ENCODE measurements at regions not wholly inside any gene's neighbourhood (a gene's known extent, or its start where the extent isn't known, plus 50 kb on each side); places are given as distances from the start of the nearest gene placed in this dataset.
A peak's percentile ranks its signal among the peaks of the same experiment; 100 is the strongest.

- WGBS (ENCODE audit: extremely low coverage, insufficient coverage, low lambda C conversion rate), result no CpG with 5 or more reads among the region's 7 CpGs
- Histone ChIP-seq H3K56ac (ENCODE audit: low read length) (no peak overlapping the region), H4K8ac (ENCODE audit: low read depth, low read length) (no peak overlapping the region), H2BK120ac (ENCODE audit: low read depth, low read length) (no peak overlapping the region), H3K27ac (ENCODE audit: low read depth, low read length) (no peak overlapping the region), H2AK5ac (ENCODE audit: low read length) (no peak overlapping the region), H2BK5ac (ENCODE audit: low read length) (no peak overlapping the region), H3K79me1 (ENCODE audit: low read length) (no peaks in the 10 kb centered on the region), H3K9ac (ENCODE audit: low read length) (no peak overlapping the region), H4K5ac (ENCODE audit: low read length) (no peak overlapping the region), H3K79me2 (ENCODE audit: control insufficient read depth, insufficient read depth, low read length) (no peaks in the 10 kb centered on the region), H3K27me3 (ENCODE audit: insufficient read depth, low read length, poor library complexity) (no peaks in the 10 kb centered on the region), H2BK15ac (replicated peaks; ENCODE audit: low read depth) (no peak overlapping the region), H3K4me2 (ENCODE audit: low read length) (no peak overlapping the region), H3K18ac (ENCODE audit: low read length) (no peak overlapping the region), H3K4me1 (ENCODE audit: control insufficient read depth, low read depth, low read length) (peaks cover 6% of the 10 kb centered on the region), H3K36me3 (ENCODE audit: control insufficient read depth, insufficient read depth, low read length) (no peaks in the 10 kb centered on the region), H3K4ac (ENCODE audit: low read depth, low read length) (no peak overlapping the region), H3K23ac (ENCODE audit: low read length) (no peak overlapping the region), H3K4me3 (ENCODE audit: low read length) (no peak overlapping the region)
- no peak for DNase-seq
Observed at GRCh38 chr18:45415614-45416013, 199.7 kb upstream of the SLC14A2 start.

GRCh38 chr18:45416168-45416567 is 199.1 kb upstream of the SLC14A2 start:
- no peak overlapping the region for H2BK120ac ChIP-seq (ENCODE audit: low read depth, low read length)
- H4K8ac ChIP-seq (ENCODE audit: low read depth, low read length), result no peak overlapping the region
- no peak overlapping the region for H4K5ac ChIP-seq (ENCODE audit: low read length)
- H3K23ac ChIP-seq (ENCODE audit: low read length), result no peak overlapping the region
- H3K4ac ChIP-seq (ENCODE audit: low read depth, low read length), result no peak overlapping the region
- no peak overlapping the region for H3K27ac ChIP-seq (ENCODE audit: low read depth, low read length)
- no peak for DNase-seq
- H2BK15ac ChIP-seq (replicated peaks; ENCODE audit: low read depth), result no peak overlapping the region
- no peak overlapping the region for H2AK5ac ChIP-seq (ENCODE audit: low read length)
- no CpG with 5 or more reads among the region's 5 CpGs for WGBS (ENCODE audit: extremely low coverage, insufficient coverage, low lambda C conversion rate)
- no peaks in the 10 kb centered on the region for H3K79me1 ChIP-seq (ENCODE audit: low read length)
- no peak overlapping the region for H3K4me3 ChIP-seq (ENCODE audit: low read length)
- no peak overlapping the region for H3K9ac ChIP-seq (ENCODE audit: low read length)
- H3K27me3 ChIP-seq (ENCODE audit: insufficient read depth, low read length, poor library complexity), result no peaks in the 10 kb centered on the region
- H3K4me2 ChIP-seq (ENCODE audit: low read length), result no peak overlapping the region
- H3K56ac ChIP-seq (ENCODE audit: low read length), result no peak overlapping the region
- peaks cover 6% of the 10 kb centered on the region for H3K4me1 ChIP-seq (ENCODE audit: control insufficient read depth, low read depth, low read length)
- no peak overlapping the region for H2BK5ac ChIP-seq (ENCODE audit: low read length)
- no peak overlapping the region for H3K18ac ChIP-seq (ENCODE audit: low read length)
- no peaks in the 10 kb centered on the region for H3K36me3 ChIP-seq (ENCODE audit: control insufficient read depth, insufficient read depth, low read length)
- no peaks in the 10 kb centered on the region for H3K79me2 ChIP-seq (ENCODE audit: control insufficient read depth, insufficient read depth, low read length)

GRCh38 chr18:45417392-45417791 is 197.9 kb upstream of the SLC14A2 start:
- no CpG with 5 or more reads among the region's 3 CpGs for WGBS (ENCODE audit: extremely low coverage, insufficient coverage, low lambda C conversion rate)
- Histone ChIP-seq H3K4me3 (ENCODE audit: low read length) (no peak overlapping the region), H3K27ac (ENCODE audit: low read depth, low read length) (no peak overlapping the region), H3K9ac (ENCODE audit: low read length) (no peak overlapping the region), H3K23ac (ENCODE audit: low read length) (no peak overlapping the region), H3K18ac (ENCODE audit: low read length) (no peak overlapping the region), H2BK15ac (replicated peaks; ENCODE audit: low read depth) (no peak overlapping the region), H4K8ac (ENCODE audit: low read depth, low read length) (no peak overlapping the region), H4K5ac (ENCODE audit: low read length) (no peak overlapping the region), H3K4me2 (ENCODE audit: low read length) (no peak overlapping the region), H2AK5ac (ENCODE audit: low read length) (no peak overlapping the region), H3K27me3 (ENCODE audit: insufficient read depth, low read length, poor library complexity) (no peaks in the 10 kb centered on the region), H3K56ac (ENCODE audit: low read length) (no peak overlapping the region), H2BK5ac (ENCODE audit: low read length) (no peak overlapping the region), H3K79me2 (ENCODE audit: control insufficient read depth, insufficient read depth, low read length) (no peaks in the 10 kb centered on the region), H3K79me1 (ENCODE audit: low read length) (no peaks in the 10 kb centered on the region), H2BK120ac (ENCODE audit: low read depth, low read length) (no peak overlapping the region), H3K4ac (ENCODE audit: low read depth, low read length) (no peak overlapping the region), H3K36me3 (ENCODE audit: control insufficient read depth, insufficient read depth, low read length) (no peaks in the 10 kb centered on the region), H3K4me1 (ENCODE audit: control insufficient read depth, low read depth, low read length) (peaks cover 5% of the 10 kb centered on the region)
- peak; percentile 61 for DNase-seq

GRCh38 chr18:45423659-45424058 is 191.6 kb upstream of the SLC14A2 start:
- H3K9ac ChIP-seq (ENCODE audit: low read length), result no peak overlapping the region
- H3K79me1 ChIP-seq (ENCODE audit: low read length), result no peaks in the 10 kb centered on the region
- H3K4me1 ChIP-seq (ENCODE audit: control insufficient read depth, low read depth, low read length), result no peaks in the 10 kb centered on the region
- H3K36me3 ChIP-seq (ENCODE audit: control insufficient read depth, insufficient read depth, low read length), result no peaks in the 10 kb centered on the region
- no peak overlapping the region for H2BK15ac ChIP-seq (replicated peaks; ENCODE audit: low read depth)
- no peak overlapping the region for H3K4ac ChIP-seq (ENCODE audit: low read depth, low read length)
- no peak overlapping the region for H2AK5ac ChIP-seq (ENCODE audit: low read length)
- H3K23ac ChIP-seq (ENCODE audit: low read length), result no peak overlapping the region
- no peak overlapping the region for H4K5ac ChIP-seq (ENCODE audit: low read length)
- H3K4me3 ChIP-seq (ENCODE audit: low read length), result no peak overlapping the region
- no peak overlapping the region for H3K4me2 ChIP-seq (ENCODE audit: low read length)
- DNase-seq, result no peak
- no peak overlapping the region for H2BK120ac ChIP-seq (ENCODE audit: low read depth, low read length)
- H3K56ac ChIP-seq (ENCODE audit: low read length), result no peak overlapping the region
- H3K27me3 ChIP-seq (ENCODE audit: insufficient read depth, low read length, poor library complexity), result no peaks in the 10 kb centered on the region
- H3K79me2 ChIP-seq (ENCODE audit: control insufficient read depth, insufficient read depth, low read length), result no peaks in the 10 kb centered on the region
- no peak overlapping the region for H2BK5ac ChIP-seq (ENCODE audit: low read length)
- no peak overlapping the region for H3K18ac ChIP-seq (ENCODE audit: low read length)
- H3K27ac ChIP-seq (ENCODE audit: low read depth, low read length), result no peak overlapping the region
- H4K8ac ChIP-seq (ENCODE audit: low read depth, low read length), result no peak overlapping the region

- Histone ChIP-seq H3K18ac (ENCODE audit: low read length) (no peak overlapping the region), H3K79me2 (ENCODE audit: control insufficient read depth, insufficient read depth, low read length) (no peaks in the 10 kb centered on the region), H3K56ac (ENCODE audit: low read length) (no peak overlapping the region), H2BK15ac (replicated peaks; ENCODE audit: low read depth) (no peak overlapping the region), H3K4me3 (ENCODE audit: low read length) (no peak overlapping the region), H3K4me1 (ENCODE audit: control insufficient read depth, low read depth, low read length) (no peaks in the 10 kb centered on the region), H3K36me3 (ENCODE audit: control insufficient read depth, insufficient read depth, low read length) (no peaks in the 10 kb centered on the region), H4K8ac (ENCODE audit: low read depth, low read length) (no peak overlapping the region), H2BK5ac (ENCODE audit: low read length) (no peak overlapping the region), H3K4ac (ENCODE audit: low read depth, low read length) (no peak overlapping the region), H3K27me3 (ENCODE audit: insufficient read depth, low read length, poor library complexity) (no peaks in the 10 kb centered on the region), H3K9ac (ENCODE audit: low read length) (no peak overlapping the region), H3K27ac (ENCODE audit: low read depth, low read length) (no peak overlapping the region), H3K79me1 (ENCODE audit: low read length) (no peaks in the 10 kb centered on the region), H2BK120ac (ENCODE audit: low read depth, low read length) (no peak overlapping the region), H2AK5ac (ENCODE audit: low read length) (no peak overlapping the region), H4K5ac (ENCODE audit: low read length) (no peak overlapping the region), H3K23ac (ENCODE audit: low read length) (no peak overlapping the region), H3K4me2 (ENCODE audit: low read length) (no peak overlapping the region)
- DNase-seq, result no peak
Observed at GRCh38 chr18:45430041-45430440, 185.2 kb upstream of the SLC14A2 start.

GRCh38 chr18:45435810-45436209 is 179.5 kb upstream of the SLC14A2 start:
- Histone ChIP-seq H4K8ac (ENCODE audit: low read depth, low read length) (no peak overlapping the region), H3K4me2 (ENCODE audit: low read length) (no peak overlapping the region), H3K4me1 (ENCODE audit: control insufficient read depth, low read depth, low read length) (no peaks in the 10 kb centered on the region), H3K79me2 (ENCODE audit: control insufficient read depth, insufficient read depth, low read length) (no peaks in the 10 kb centered on the region), H2BK5ac (ENCODE audit: low read length) (no peak overlapping the region), H3K79me1 (ENCODE audit: low read length) (no peaks in the 10 kb centered on the region), H2AK5ac (ENCODE audit: low read length) (no peak overlapping the region), H3K36me3 (ENCODE audit: control insufficient read depth, insufficient read depth, low read length) (no peaks in the 10 kb centered on the region), H2BK120ac (ENCODE audit: low read depth, low read length) (no peak overlapping the region), H4K5ac (ENCODE audit: low read length) (no peak overlapping the region), H3K27me3 (ENCODE audit: insufficient read depth, low read length, poor library complexity) (no peaks in the 10 kb centered on the region), H3K23ac (ENCODE audit: low read length) (no peak overlapping the region), H3K4ac (ENCODE audit: low read depth, low read length) (no peak overlapping the region), H3K4me3 (ENCODE audit: low read length) (no peak overlapping the region), H2BK15ac (replicated peaks; ENCODE audit: low read depth) (no peak overlapping the region), H3K18ac (ENCODE audit: low read length) (no peak overlapping the region), H3K56ac (ENCODE audit: low read length) (no peak overlapping the region), H3K27ac (ENCODE audit: low read depth, low read length) (no peak overlapping the region), H3K9ac (ENCODE audit: low read length) (no peak overlapping the region)
- WGBS (ENCODE audit: extremely low coverage, insufficient coverage, low lambda C conversion rate), result 100% methylated on average over 1 of the region's 3 CpGs
- no peak for DNase-seq
